Lower leg skin (tissue), 3 donors: ENCODE measurements at regions not wholly inside any gene's neighbourhood (a gene's known extent, or its start where the extent isn't known, plus 50 kb on each side); places are given as distances from the start of the nearest gene placed in this dataset.

Experiments
- POLR2A ChIP-seq, 2 donors: fragments of 450-650 bp; IDR thresholded peaks; one replicate each; pipeline ENCODE4 v1.6.1; 2016 to 2017; ENCODE audit warnings: antibody characterized with exemption in 2 of 2, mild to moderate bottlenecking in 1 of 2, moderate library complexity in 1 of 2
- TF ChIP-seq, protein P1 (sequence below), 3 donors: fragments of 450-650 bp; IDR thresholded peaks; one replicate each; pipeline ENCODE4 v1.5.1; 2016; ENCODE audit warnings: antibody characterized with exemption in 3 of 3, mild to moderate bottlenecking in 3 of 3, moderate library complexity in 2 of 3

DNA sequence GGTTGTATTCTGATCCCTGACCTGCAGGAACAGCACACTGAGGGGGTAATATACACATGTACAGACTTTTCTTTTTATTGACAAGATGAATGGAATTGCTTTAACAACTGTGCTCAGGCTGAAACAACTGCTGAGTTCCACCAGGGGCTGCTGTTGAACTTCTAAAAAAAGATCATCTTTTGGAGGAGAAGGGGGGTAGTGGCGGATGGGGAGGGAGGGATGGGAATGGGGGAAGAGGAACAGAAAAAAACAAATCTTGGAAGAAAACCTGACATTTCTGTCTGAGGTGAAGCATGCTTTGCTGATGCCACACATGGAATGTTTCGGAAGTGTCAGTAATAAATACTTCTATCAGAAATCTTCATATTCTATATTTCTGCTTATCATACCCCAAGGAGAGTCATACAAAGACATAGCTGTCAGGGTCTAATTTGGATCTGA is 75.0 kb downstream of the RWDD3 start:
- TF ChIP-seq POLR2A (IDR thresholded peaks at IDR 0.05) = no peak
- TF ChIP-seq, protein P1, sequence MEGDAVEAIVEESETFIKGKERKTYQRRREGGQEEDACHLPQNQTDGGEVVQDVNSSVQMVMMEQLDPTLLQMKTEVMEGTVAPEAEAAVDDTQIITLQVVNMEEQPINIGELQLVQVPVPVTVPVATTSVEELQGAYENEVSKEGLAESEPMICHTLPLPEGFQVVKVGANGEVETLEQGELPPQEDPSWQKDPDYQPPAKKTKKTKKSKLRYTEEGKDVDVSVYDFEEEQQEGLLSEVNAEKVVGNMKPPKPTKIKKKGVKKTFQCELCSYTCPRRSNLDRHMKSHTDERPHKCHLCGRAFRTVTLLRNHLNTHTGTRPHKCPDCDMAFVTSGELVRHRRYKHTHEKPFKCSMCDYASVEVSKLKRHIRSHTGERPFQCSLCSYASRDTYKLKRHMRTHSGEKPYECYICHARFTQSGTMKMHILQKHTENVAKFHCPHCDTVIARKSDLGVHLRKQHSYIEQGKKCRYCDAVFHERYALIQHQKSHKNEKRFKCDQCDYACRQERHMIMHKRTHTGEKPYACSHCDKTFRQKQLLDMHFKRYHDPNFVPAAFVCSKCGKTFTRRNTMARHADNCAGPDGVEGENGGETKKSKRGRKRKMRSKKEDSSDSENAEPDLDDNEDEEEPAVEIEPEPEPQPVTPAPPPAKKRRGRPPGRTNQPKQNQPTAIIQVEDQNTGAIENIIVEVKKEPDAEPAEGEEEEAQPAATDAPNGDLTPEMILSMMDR (IDR thresholded peaks at IDR 0.05) = no peak
